SK-N-SH (cell line): ENCODE measurements at regions not wholly inside any gene's neighbourhood (a gene's known extent, or its start where the extent isn't known, plus 50 kb on each side); places are given as distances from the start of the nearest gene placed in this dataset.

Experiments used
- CTCF ChIA-PET: fragments of 300-600, 350-600 bp; formaldehyde crosslinking; extraction: SDS; loops from one replicate; lab custom pipeline; 2021; lab: Yijun Ruan, JAX
- POLR2A ChIA-PET: fragments of 350-600 bp; sonication (Branson Sonifier 250); formaldehyde crosslinking; extraction: SDS; loops from one replicate; lab custom pipeline; 2020; ENCODE audit warnings: antibody characterized with exemption, inconsistent platforms; lab: Yijun Ruan, JAX
- DNase-seq: peaks from one replicate; pipeline ENCODE4 v3.0.0; 2012
- H2AFZ ChIP-seq: fragments of 200-600 bp; sonication (generic); 2 replicates; pipeline ENCODE4 v1.8.1; 2016; ENCODE audit warnings: antibody characterized with exemption, mild to moderate bottlenecking, low read depth
- H3F3A ChIP-seq: fragments of 200-600 bp; sonication (generic); replicated peaks from 2 replicates; pipeline ENCODE3; 2016; ENCODE audit warnings: antibody characterized with exemption, mild to moderate bottlenecking; ENCODE audit not compliant: insufficient read depth
- H3K27ac ChIP-seq, 2 experiments: fragments of 200-500 bp in 1 of 2; fragments of 200-600 bp in 1 of 2; sonication (Bioruptor generic) in 1 of 2; sonication (generic), shearing (Covaris generic) in 1 of 2; 2 replicates each; pipeline versions ENCODE4 v1.5.1 to v1.6.1; 2014 to 2016; ENCODE audit warnings: low read depth in 2 of 2, inconsistent platforms in 1 of 2, low read length in 1 of 2, mild to moderate bottlenecking in 1 of 2, mixed read lengths in 1 of 2
- H3K27me3 ChIP-seq: fragments of 200-600 bp; sonication (generic), shearing (Covaris generic); 2 replicates; pipeline ENCODE4 v1.6.1; 2016; ENCODE audit warnings: mixed run types; ENCODE audit not compliant: insufficient read depth
- H3K36me3 ChIP-seq, 2 experiments: fragments of 200-500 bp in 1 of 2; fragments of 200-600 bp in 1 of 2; sonication (Bioruptor generic) in 1 of 2; sonication (generic) in 1 of 2; replicated peaks in 1 of 2; 2 replicates each; pipeline versions ENCODE3 to v1.5.1; 2014 to 2016; ENCODE audit warnings: low read length in 1 of 2, mild to moderate bottlenecking in 1 of 2; ENCODE audit not compliant: insufficient read depth in 2 of 2, control insufficient read depth in 1 of 2
- H3K4me1 ChIP-seq, 2 experiments: fragments of 200-500 bp in 1 of 2; fragments of 200-600 bp in 1 of 2; sonication (Bioruptor generic) in 1 of 2; sonication (generic), shearing (Covaris generic) in 1 of 2; 2 replicates each; pipeline versions ENCODE4 v1.5.1 to v1.6.1; 2014 to 2016; ENCODE audit warnings: low read depth in 1 of 2, low read length in 1 of 2, mixed run types in 1 of 2; ENCODE audit not compliant: insufficient read depth in 2 of 2, control insufficient read depth in 1 of 2
- H3K4me2 ChIP-seq: fragments of 200-600 bp; sonication (generic), shearing (Covaris generic); 2 replicates; pipeline ENCODE4 v1.6.1; 2017; ENCODE audit warnings: mixed run types
- H3K4me3 ChIP-seq, 2 experiments: fragments of 200-500 bp in 1 of 2; fragments of 200-600 bp in 1 of 2; sonication (Bioruptor generic) in 1 of 2; sonication (generic), shearing (Covaris generic) in 1 of 2; 2 replicates each; pipeline versions ENCODE4 v1.5.1 to v1.8.1; 2014 to 2016; ENCODE audit warnings: low read depth in 2 of 2, inconsistent platforms in 1 of 2, low read length in 1 of 2, mild to moderate bottlenecking in 1 of 2, mixed read lengths in 1 of 2, moderate library complexity in 1 of 2
- H3K79me2 ChIP-seq: fragments of 200-600 bp; sonication (generic); 2 replicates; pipeline ENCODE4 v1.8.1; 2017; ENCODE audit warnings: mild to moderate bottlenecking; ENCODE audit not compliant: insufficient read depth
- H3K9ac ChIP-seq: fragments of 200-600 bp; sonication (generic); 2 replicates; pipeline ENCODE4 v1.6.1; 2017; ENCODE audit warnings: mixed run types
- H3K9me2 ChIP-seq: fragments of 200-600 bp; sonication (generic); 2 replicates; pipeline ENCODE4 v1.6.1; 2017; ENCODE audit warnings: mixed run types
- H3K9me3 ChIP-seq: fragments of 200-600 bp; sonication (generic); 2 replicates; pipeline ENCODE4 v1.6.1; 2017; ENCODE audit warnings: mixed run types, mild to moderate bottlenecking, moderate library complexity
- H4K20me1 ChIP-seq: fragments of 200-600 bp; sonication (generic); 2 replicates; pipeline ENCODE4 v1.6.1; 2017; ENCODE audit warnings: mild to moderate bottlenecking, mixed run types; ENCODE audit not compliant: insufficient read depth
- FOSL2 ChIP-seq: IDR thresholded peaks from 2 replicates; pipeline ENCODE4 v1.4.0; 2012; ENCODE audit warnings: low read depth, mild to moderate bottlenecking, moderate library complexity, borderline replicate concordance
- FOXM1 ChIP-seq: IDR thresholded peaks from 2 replicates; pipeline ENCODE4 v1.4.0; 2012; ENCODE audit warnings: low read depth, mild to moderate bottlenecking
- GABPA ChIP-seq: IDR thresholded peaks from 2 replicates; pipeline ENCODE4 v1.4.0; 2012; ENCODE audit warnings: low read depth, mild to moderate bottlenecking
- JUND ChIP-seq: IDR thresholded peaks from 2 replicates; pipeline ENCODE4 v1.4.0; 2012
- MXI1 ChIP-seq: IDR thresholded peaks from 2 replicates; pipeline ENCODE4 v1.6.1; 2012; ENCODE audit warnings: mild to moderate bottlenecking, low read depth, low read length, improper control_type of control experiment
- NFIC ChIP-seq: IDR thresholded peaks from 2 replicates; pipeline ENCODE4 v1.4.0; 2012; ENCODE audit warnings: borderline replicate concordance
- NRF1 ChIP-seq: IDR thresholded peaks from 2 replicates; pipeline ENCODE4 v1.6.1; 2012; ENCODE audit warnings: low read depth, mild to moderate bottlenecking, low read length
- SMC3 ChIP-seq: IDR thresholded peaks from 2 replicates; pipeline ENCODE4 v1.6.1; 2012; ENCODE audit warnings: low read depth, low read length, improper control_type of control experiment
- TCF12 ChIP-seq: IDR thresholded peaks from 2 replicates; pipeline ENCODE4 v1.4.0; 2012
- TEAD4 ChIP-seq: IDR thresholded peaks from 2 replicates; pipeline ENCODE4 v1.4.0; 2012; ENCODE audit warnings: mild to moderate bottlenecking, borderline replicate concordance; ENCODE audit not compliant: insufficient read depth
- WGBS: methylation state at CpG from one replicate; pipeline ENCODE4 v1.1.6; 2017; ENCODE audit warnings: low lambda C conversion rate; 5-methylcytosine and 5-hydroxymethylcytosine counted together
- TF ChIP-seq, protein P1 (sequence below): fragments of 150-350 bp; IDR thresholded peaks from 2 replicates; pipeline ENCODE4 v1.6.1; 2016; ENCODE audit warnings: mild to moderate bottlenecking, low read depth, low read length
- TF ChIP-seq, protein P2 (sequence below): IDR thresholded peaks from 2 replicates; pipeline ENCODE4 v1.4.0; 2012; ENCODE audit warnings: low read depth, borderline replicate concordance
- TF ChIP-seq, protein P3 (sequence below): fragments of 150-350 bp; IDR thresholded peaks from 2 replicates; pipeline ENCODE4 v1.6.1; 2017; ENCODE audit warnings: antibody characterized with exemption, low read length, low read depth, borderline replicate concordance
- TF ChIP-seq, protein P4 (sequence below): fragments of 200-600 bp; sonication (generic); IDR thresholded peaks from 2 replicates; pipeline ENCODE4 v1.6.1; 2017; ENCODE audit warnings: antibody characterized with exemption, mild to moderate bottlenecking, moderate library complexity

DNA sequence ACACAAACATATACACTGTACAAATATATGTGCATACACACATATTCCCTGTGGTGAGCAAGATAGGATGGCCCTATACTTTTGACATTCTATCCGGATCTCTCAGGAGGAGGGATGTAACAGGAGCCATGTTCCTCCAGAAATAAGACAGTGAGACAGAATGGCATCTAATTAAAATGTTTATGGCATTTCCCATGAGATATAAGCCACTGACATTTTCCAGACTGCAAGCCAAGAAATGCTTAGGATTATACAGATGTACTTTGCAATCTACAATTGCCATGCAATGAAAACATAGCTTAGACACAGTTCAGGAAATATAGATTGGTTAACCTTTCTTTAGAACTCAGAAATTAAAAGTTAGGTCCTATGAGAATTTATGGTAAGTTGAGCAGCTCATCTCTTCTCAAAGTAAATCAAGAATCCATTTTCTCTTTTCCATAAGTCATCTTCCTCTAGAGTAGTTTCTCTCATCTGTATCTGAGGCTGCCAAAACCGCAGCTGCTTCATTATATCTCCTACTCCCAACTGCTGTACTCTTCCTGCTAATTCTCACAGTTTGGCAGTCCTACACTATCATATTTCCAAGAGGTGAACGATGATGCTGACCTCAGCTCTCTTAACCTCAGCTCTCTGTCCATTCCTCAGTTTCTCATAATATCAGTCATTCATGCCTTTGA is 1719.1 kb downstream of the MAT2B start:
- no peaks in the 10 kb centered on the region for H3F3A ChIP-seq
- DNase-seq: no peak
- no peaks in the 10 kb centered on the region for H3K9me2 ChIP-seq
- no peak overlapping the region for H3K27ac ChIP-seq
- H3K4me1 ChIP-seq: no peaks in the 10 kb centered on the region
- H3K4me2 ChIP-seq: no peak overlapping the region
- ChIA-PET POLR2A (no interaction called here), CTCF (no interaction called here)
- no peaks in the 10 kb centered on the region for H3K9me3 ChIP-seq
- H3K4me3 ChIP-seq: no peak overlapping the region
- no peaks in the 10 kb centered on the region for H3K36me3 ChIP-seq
- H3K9ac ChIP-seq: no peak overlapping the region
- TF ChIP-seq, protein P1, sequence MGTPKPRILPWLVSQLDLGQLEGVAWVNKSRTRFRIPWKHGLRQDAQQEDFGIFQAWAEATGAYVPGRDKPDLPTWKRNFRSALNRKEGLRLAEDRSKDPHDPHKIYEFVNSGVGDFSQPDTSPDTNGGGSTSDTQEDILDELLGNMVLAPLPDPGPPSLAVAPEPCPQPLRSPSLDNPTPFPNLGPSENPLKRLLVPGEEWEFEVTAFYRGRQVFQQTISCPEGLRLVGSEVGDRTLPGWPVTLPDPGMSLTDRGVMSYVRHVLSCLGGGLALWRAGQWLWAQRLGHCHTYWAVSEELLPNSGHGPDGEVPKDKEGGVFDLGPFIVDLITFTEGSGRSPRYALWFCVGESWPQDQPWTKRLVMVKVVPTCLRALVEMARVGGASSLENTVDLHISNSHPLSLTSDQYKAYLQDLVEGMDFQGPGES: no peak
- TF ChIP-seq NRF1 (no peak), FOSL2 (no peak), JUND (no peak), FOXM1 (no peak), SMC3 (no peak), TEAD4 (no peak), GABPA (no peak)
- TF ChIP-seq, protein P2, sequence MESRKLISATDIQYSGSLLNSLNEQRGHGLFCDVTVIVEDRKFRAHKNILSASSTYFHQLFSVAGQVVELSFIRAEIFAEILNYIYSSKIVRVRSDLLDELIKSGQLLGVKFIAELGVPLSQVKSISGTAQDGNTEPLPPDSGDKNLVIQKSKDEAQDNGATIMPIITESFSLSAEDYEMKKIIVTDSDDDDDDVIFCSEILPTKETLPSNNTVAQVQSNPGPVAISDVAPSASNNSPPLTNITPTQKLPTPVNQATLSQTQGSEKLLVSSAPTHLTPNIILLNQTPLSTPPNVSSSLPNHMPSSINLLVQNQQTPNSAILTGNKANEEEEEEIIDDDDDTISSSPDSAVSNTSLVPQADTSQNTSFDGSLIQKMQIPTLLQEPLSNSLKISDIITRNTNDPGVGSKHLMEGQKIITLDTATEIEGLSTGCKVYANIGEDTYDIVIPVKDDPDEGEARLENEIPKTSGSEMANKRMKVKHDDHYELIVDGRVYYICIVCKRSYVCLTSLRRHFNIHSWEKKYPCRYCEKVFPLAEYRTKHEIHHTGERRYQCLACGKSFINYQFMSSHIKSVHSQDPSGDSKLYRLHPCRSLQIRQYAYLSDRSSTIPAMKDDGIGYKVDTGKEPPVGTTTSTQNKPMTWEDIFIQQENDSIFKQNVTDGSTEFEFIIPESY: no peak
- TF ChIP-seq, protein P3, sequence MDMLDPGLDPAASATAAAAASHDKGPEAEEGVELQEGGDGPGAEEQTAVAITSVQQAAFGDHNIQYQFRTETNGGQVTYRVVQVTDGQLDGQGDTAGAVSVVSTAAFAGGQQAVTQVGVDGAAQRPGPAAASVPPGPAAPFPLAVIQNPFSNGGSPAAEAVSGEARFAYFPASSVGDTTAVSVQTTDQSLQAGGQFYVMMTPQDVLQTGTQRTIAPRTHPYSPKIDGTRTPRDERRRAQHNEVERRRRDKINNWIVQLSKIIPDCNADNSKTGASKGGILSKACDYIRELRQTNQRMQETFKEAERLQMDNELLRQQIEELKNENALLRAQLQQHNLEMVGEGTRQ: no peak
- no peaks in the 10 kb centered on the region for H4K20me1 ChIP-seq
- 31% methylated on average over 3 of the region's 3 CpGs for WGBS
- no peaks in the 10 kb centered on the region for H3K79me2 ChIP-seq
- H2AFZ ChIP-seq: no peak overlapping the region
- no peaks in the 10 kb centered on the region for H3K27me3 ChIP-seq

DNA sequence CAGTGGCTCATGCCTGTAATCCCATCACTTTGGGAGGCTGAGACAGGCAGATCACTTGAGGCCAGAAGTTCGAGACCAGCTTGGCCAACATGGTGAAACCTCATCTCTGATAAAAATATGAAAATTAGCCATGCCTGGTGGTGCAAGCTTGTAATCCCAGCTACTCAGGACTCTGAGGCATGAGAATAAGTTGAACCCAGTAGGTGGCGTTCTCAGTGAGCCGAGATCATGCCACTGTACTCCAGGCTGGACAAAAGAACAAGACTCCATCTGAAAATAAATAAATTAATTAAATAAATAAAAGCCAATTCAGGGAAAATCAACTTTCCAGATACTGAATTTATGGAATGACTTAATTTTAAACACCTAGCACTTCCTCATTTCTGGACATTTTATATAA is 1722.1 kb downstream of the MAT2B start:
- Histone ChIP-seq H3F3A (no peaks in the 10 kb centered on the region), H3K9ac (no peak overlapping the region), H3K27me3 (no peaks in the 10 kb centered on the region), H3K36me3 (no peaks in the 10 kb centered on the region), H3K9me3 (no peaks in the 10 kb centered on the region), H3K9me2 (no peaks in the 10 kb centered on the region), H3K4me3 (no peak overlapping the region), H4K20me1 (no peaks in the 10 kb centered on the region), H3K4me1 (no peaks in the 10 kb centered on the region), H3K27ac (no peak overlapping the region), H3K4me2 (no peak overlapping the region), H3K79me2 (no peaks in the 10 kb centered on the region), H2AFZ (no peak overlapping the region)
- DNase-seq: no peak
- 58% methylated on average over 3 of the region's 3 CpGs for WGBS
- POLR2A ChIA-PET: no interaction called here
- CTCF ChIA-PET: interaction anchor here (1.0 kb wide), 1 partner anchor 17 kb away, joined by 3 read pairs; no protein-coding TSS in a partner anchor
- no peak for TF ChIP-seq TCF12
- no peak for TF ChIP-seq TEAD4
- TF ChIP-seq, protein P4, sequence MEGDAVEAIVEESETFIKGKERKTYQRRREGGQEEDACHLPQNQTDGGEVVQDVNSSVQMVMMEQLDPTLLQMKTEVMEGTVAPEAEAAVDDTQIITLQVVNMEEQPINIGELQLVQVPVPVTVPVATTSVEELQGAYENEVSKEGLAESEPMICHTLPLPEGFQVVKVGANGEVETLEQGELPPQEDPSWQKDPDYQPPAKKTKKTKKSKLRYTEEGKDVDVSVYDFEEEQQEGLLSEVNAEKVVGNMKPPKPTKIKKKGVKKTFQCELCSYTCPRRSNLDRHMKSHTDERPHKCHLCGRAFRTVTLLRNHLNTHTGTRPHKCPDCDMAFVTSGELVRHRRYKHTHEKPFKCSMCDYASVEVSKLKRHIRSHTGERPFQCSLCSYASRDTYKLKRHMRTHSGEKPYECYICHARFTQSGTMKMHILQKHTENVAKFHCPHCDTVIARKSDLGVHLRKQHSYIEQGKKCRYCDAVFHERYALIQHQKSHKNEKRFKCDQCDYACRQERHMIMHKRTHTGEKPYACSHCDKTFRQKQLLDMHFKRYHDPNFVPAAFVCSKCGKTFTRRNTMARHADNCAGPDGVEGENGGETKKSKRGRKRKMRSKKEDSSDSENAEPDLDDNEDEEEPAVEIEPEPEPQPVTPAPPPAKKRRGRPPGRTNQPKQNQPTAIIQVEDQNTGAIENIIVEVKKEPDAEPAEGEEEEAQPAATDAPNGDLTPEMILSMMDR: peak; percentile 16
- no peak for TF ChIP-seq MXI1
- TF ChIP-seq NFIC: no peak
- no peak for TF ChIP-seq FOXM1
